ENCODE measurements at regions not wholly inside any gene's neighbourhood (a gene's known extent, or its start where the extent isn't known, plus 50 kb on each side); places are given as distances from the start of the nearest gene placed in this dataset.

DNA sequence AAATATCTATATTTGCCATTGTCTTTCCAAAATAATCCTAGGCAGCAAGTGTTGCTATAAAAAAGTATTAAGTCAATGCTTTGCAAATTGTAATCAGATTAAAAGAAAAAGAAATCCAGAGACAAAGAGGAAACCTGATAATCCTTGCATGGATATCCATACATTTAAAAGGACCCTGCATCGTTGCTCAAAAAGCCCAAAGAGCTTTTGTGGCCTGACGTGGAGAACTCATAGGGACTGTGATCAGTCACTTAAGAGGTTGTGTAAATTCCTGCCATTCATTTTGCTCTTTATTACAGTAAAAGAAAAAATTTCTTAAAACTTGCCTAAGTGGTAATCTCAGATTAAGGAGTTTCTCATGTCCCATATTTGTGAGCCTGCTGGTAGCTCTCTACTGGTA is 392.6 kb downstream of the C12orf75 start:
- Histone ChIP-seq H3K4me3 (ENCODE audit: low read depth, low read length) (no peak overlapping the region), H3K36me3 (ENCODE audit: control insufficient read depth, insufficient read depth, low read length) (no peaks in the 10 kb centered on the region), H3K27me3 (ENCODE audit: control insufficient read depth, insufficient read depth, low read length) (peaks cover 1% of the 10 kb centered on the region), H3K4me1 (ENCODE audit: control insufficient read depth, insufficient read depth, low read length, poor library complexity, severe bottlenecking) (no peaks in the 10 kb centered on the region), H3K27ac (ENCODE audit: insufficient read depth, low read length, poor library complexity, severe bottlenecking) (no peak overlapping the region), H3K9me3 (ENCODE audit: control insufficient read depth in 2 of 2, low read length in 2 of 2) (peaks cover 0 to 3% of the 10 kb centered on the region in 2 experiments)
- no peak overlapping the region for H3K27ac Mint-ChIP-seq
- peaks cover 10% of the 10 kb centered on the region for H3K27me3 Mint-ChIP-seq
- DNase-seq (no peak), ATAC-seq (ENCODE audit: low read depth in 2 of 2) (no peak)
- peaks cover 0 to 4% (median 0%) of the 10 kb centered on the region in 7 donors for H3K9me3 Mint-ChIP-seq
- H3K4me1 Mint-ChIP-seq, result no peaks in the 10 kb centered on the region
- H3K4me3 Mint-ChIP-seq, result no peak overlapping the region
- H3K36me3 Mint-ChIP-seq, result no peaks in the 10 kb centered on the region

DNA sequence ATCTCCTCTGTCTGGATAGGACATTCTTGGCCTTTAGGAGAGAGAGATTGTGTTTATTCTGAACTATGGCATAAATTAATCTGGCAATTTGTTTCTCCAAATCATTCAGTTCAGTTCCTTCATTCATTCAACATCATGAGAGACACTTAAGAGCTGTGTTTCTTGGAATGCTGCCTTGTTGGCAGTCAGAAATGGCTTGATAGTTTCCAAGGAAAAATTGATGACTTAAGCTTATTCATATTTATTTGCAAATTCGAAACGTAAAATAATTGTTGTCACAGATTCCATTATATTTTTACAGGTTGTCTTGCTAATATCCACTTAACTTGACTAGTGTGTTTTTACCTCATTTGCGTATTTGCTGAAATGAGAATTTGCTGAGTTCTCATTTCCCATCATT is 393.0 kb downstream of the C12orf75 start:
- H3K4me3 ChIP-seq (ENCODE audit: low read depth, low read length), result no peak overlapping the region
- H3K27ac ChIP-seq (ENCODE audit: insufficient read depth, low read length, poor library complexity, severe bottlenecking), result no peak overlapping the region
- ATAC-seq (ENCODE audit: low read depth in 2 of 2) (no peak), DNase-seq (no peak)
- no peaks in the 10 kb centered on the region for H3K36me3 ChIP-seq (ENCODE audit: control insufficient read depth, insufficient read depth, low read length)
- peaks cover 1% of the 10 kb centered on the region for H3K27me3 ChIP-seq (ENCODE audit: control insufficient read depth, insufficient read depth, low read length)
- peaks cover 10% of the 10 kb centered on the region for H3K27me3 Mint-ChIP-seq
- no peaks in the 10 kb centered on the region for H3K4me1 Mint-ChIP-seq
- no peak overlapping the region for H3K4me3 Mint-ChIP-seq
- no peaks in the 10 kb centered on the region for H3K4me1 ChIP-seq (ENCODE audit: control insufficient read depth, insufficient read depth, low read length, poor library complexity, severe bottlenecking)
- H3K9me3 Mint-ChIP-seq, result peaks cover 0 to 4% (median 0%) of the 10 kb centered on the region in 7 donors
- H3K27ac Mint-ChIP-seq, result no peak overlapping the region
- H3K9me3 ChIP-seq (ENCODE audit: control insufficient read depth in 2 of 2, low read length in 2 of 2), result peaks cover 0 to 3% of the 10 kb centered on the region in 2 experiments
- no peaks in the 10 kb centered on the region for H3K36me3 Mint-ChIP-seq

DNA sequence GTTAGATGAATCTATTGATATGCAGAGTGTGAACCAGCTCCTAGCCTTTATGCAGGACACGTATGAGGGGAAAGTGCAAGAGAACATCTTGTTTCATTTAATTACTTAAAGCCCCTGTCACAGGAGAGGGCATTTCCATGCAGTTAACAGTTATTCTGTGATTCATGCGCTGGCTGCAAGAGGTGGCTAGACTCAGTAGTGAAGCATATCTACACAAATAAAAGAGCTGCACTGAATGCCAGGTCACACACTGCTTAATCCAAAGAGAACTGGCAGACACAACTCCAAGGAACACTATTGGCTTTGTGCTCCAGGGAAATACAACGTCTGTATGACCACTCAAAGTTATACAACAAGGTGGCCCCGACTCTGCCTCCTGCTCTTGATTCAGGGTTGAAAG is 394.1 kb downstream of the C12orf75 start:
- H3K27me3 Mint-ChIP-seq, result peaks cover 10% of the 10 kb centered on the region
- H3K4me3 Mint-ChIP-seq, result no peak overlapping the region
- DNase-seq (no peak), ATAC-seq (ENCODE audit: low read depth in 2 of 2) (no peak)
- H3K4me1 ChIP-seq (ENCODE audit: control insufficient read depth, insufficient read depth, low read length, poor library complexity, severe bottlenecking), result no peaks in the 10 kb centered on the region
- H3K9me3 Mint-ChIP-seq, result peaks cover 0 to 4% (median 0%) of the 10 kb centered on the region in 7 donors
- no peak overlapping the region for H3K4me3 ChIP-seq (ENCODE audit: low read depth, low read length)
- H3K36me3 Mint-ChIP-seq, result no peaks in the 10 kb centered on the region
- no peaks in the 10 kb centered on the region for H3K4me1 Mint-ChIP-seq
- no peaks in the 10 kb centered on the region for H3K9me3 ChIP-seq (ENCODE audit: control insufficient read depth in 2 of 2, low read length in 2 of 2)
- H3K27me3 ChIP-seq (ENCODE audit: control insufficient read depth, insufficient read depth, low read length), result peaks cover 1% of the 10 kb centered on the region
- H3K36me3 ChIP-seq (ENCODE audit: control insufficient read depth, insufficient read depth, low read length), result no peaks in the 10 kb centered on the region
- H3K27ac ChIP-seq (ENCODE audit: insufficient read depth, low read length, poor library complexity, severe bottlenecking), result no peak overlapping the region
- no peak overlapping the region for H3K27ac Mint-ChIP-seq

DNA sequence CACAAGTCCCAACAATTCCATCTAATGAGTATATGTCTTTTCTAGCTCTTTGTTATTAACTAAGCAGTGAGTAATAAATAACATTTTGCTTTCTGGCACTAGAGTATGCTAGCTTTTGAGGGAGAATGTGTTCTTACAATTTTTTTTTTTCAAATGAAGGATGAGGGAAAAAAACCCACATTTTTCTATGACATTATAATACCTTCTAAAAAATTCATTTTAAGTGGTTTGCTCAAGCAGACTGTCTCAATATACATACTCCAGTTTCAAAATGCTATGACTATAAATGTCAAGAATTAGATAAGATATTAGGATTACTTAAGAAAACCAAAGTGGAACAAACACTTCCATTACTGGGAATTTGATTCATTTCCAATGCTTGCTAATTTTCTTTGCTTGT is 394.6 kb downstream of the C12orf75 start:
- H3K27ac ChIP-seq (ENCODE audit: insufficient read depth, low read length, poor library complexity, severe bottlenecking), result no peak overlapping the region
- no peaks in the 10 kb centered on the region for H3K4me1 ChIP-seq (ENCODE audit: control insufficient read depth, insufficient read depth, low read length, poor library complexity, severe bottlenecking)
- ATAC-seq (ENCODE audit: low read depth in 2 of 2) (no peak), DNase-seq (no peak)
- H3K9me3 ChIP-seq (ENCODE audit: control insufficient read depth in 2 of 2, low read length in 2 of 2), result no peaks in the 10 kb centered on the region
- peaks cover 1% of the 10 kb centered on the region for H3K27me3 ChIP-seq (ENCODE audit: control insufficient read depth, insufficient read depth, low read length)
- Mint-ChIP-seq H3K27ac (no peak overlapping the region), H3K4me3 (no peak overlapping the region), H3K4me1 (no peaks in the 10 kb centered on the region), H3K36me3 (no peaks in the 10 kb centered on the region), H3K9me3 (peaks cover 0 to 4% (median 0%) of the 10 kb centered on the region in 7 donors), H3K27me3 (peaks cover 6% of the 10 kb centered on the region)
- no peaks in the 10 kb centered on the region for H3K36me3 ChIP-seq (ENCODE audit: control insufficient read depth, insufficient read depth, low read length)
- no peak overlapping the region for H3K4me3 ChIP-seq (ENCODE audit: low read depth, low read length)

DNA sequence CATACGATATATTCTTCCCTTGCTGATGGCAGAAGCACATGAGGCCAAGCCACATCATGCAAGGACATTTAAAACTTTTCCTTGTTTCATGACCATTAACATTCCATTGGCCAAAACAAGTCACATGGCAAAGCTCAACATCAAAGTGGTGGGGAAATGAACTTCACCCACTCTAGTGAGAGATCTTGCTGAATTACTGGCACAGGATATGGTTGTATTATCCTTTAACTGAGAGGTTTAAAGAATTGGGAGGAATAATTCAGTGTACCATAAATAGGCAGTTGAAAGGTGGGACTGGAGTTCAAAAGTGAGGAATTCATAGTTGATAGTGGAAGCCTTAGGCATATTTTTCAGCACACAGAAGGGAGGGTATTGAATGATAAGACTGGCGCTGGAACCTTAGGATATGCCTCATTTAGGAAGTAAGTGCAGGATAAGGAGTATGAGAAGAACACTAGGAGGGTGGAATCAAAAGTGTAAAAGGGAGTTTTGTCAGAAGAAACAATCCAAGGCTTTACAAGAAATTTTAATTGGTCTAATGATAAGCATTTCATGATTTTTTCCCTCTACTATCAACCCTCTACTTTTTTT is 398.8 kb downstream of the C12orf75 start:
- no peak for ATAC-seq (ENCODE audit: low read depth in 2 of 2)
- H3K36me3 Mint-ChIP-seq, result no peaks in the 10 kb centered on the region

DNA sequence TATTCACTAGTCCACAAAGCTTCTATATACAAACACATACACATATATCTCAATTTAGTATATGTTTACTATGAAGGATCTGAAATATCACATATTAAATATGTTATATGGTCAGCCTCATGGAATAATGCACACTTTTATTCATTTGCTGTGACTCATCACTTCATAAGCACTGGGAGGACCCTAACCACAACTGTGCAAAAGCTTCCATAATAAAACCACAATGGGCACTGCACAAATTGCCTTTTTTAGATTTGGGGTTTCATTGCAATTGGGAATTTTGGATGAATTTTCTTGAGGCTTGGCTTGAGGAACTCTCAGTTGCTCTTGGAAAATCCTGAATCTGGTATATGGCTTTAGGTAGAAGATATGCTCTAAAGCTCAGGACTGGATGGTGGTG is 399.4 kb downstream of the C12orf75 start:
- peaks cover 14% of the 10 kb centered on the region for H3K27me3 Mint-ChIP-seq
- Histone ChIP-seq H3K9me3 (ENCODE audit: control insufficient read depth in 2 of 2, low read length in 2 of 2) (no peaks in the 10 kb centered on the region), H3K4me3 (ENCODE audit: low read depth, low read length) (no peak overlapping the region), H3K27me3 (ENCODE audit: control insufficient read depth, insufficient read depth, low read length) (peaks cover 1% of the 10 kb centered on the region), H3K27ac (ENCODE audit: insufficient read depth, low read length, poor library complexity, severe bottlenecking) (no peak overlapping the region), H3K4me1 (ENCODE audit: control insufficient read depth, insufficient read depth, low read length, poor library complexity, severe bottlenecking) (no peaks in the 10 kb centered on the region), H3K36me3 (ENCODE audit: control insufficient read depth, insufficient read depth, low read length) (no peaks in the 10 kb centered on the region)
- no peaks in the 10 kb centered on the region for H3K4me1 Mint-ChIP-seq
- no peak overlapping the region for H3K4me3 Mint-ChIP-seq
- peaks cover 0 to 3% (median 0%) of the 10 kb centered on the region in 7 donors for H3K9me3 Mint-ChIP-seq
- H3K27ac Mint-ChIP-seq, result no peak overlapping the region
- DNase-seq (no peak), ATAC-seq (ENCODE audit: low read depth in 2 of 2) (no peak)
- H3K36me3 Mint-ChIP-seq, result no peaks in the 10 kb centered on the region

More for the DNA sequence above, 398.8 kb downstream of the C12orf75 start:
- no peak for DNase-seq
- H3K4me3 ChIP-seq (ENCODE audit: low read depth, low read length), result no peak overlapping the region
- no peaks in the 10 kb centered on the region for H3K36me3 ChIP-seq (ENCODE audit: control insufficient read depth, insufficient read depth, low read length)
- H3K27me3 ChIP-seq (ENCODE audit: control insufficient read depth, insufficient read depth, low read length), result peaks cover 1% of the 10 kb centered on the region
- no peak overlapping the region for H3K27ac ChIP-seq (ENCODE audit: insufficient read depth, low read length, poor library complexity, severe bottlenecking)
- H3K9me3 ChIP-seq (ENCODE audit: control insufficient read depth in 2 of 2, low read length in 2 of 2), result no peaks in the 10 kb centered on the region
- Mint-ChIP-seq H3K9me3 (peaks cover 0 to 3% (median 0%) of the 10 kb centered on the region in 7 donors), H3K4me1 (no peaks in the 10 kb centered on the region), H3K27ac (no peak overlapping the region), H3K4me3 (no peak overlapping the region), H3K27me3 (peaks cover 14% of the 10 kb centered on the region)
- H3K4me1 ChIP-seq (ENCODE audit: control insufficient read depth, insufficient read depth, low read length, poor library complexity, severe bottlenecking), result no peaks in the 10 kb centered on the region

DNA sequence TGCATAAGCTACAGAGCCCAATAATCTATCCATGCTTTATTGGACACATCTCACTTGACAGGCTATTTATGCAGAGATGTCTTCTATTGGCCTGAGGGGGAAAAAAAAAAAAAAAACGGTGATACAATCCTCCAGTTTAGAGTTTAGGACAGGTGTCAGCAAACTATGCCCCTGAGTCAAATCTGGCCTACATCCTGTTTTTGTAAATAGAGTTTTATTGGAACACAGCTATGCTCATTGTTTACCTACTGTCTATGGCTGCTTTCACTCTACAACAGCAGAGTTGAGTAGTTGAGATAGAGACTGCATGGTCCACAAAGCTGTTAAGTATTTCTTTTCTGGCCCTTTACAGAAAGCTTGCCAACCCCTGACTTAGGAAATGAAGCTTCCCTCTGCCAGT is 403.1 kb downstream of the C12orf75 start:
- H3K27me3 Mint-ChIP-seq, result peaks cover 10% of the 10 kb centered on the region
- DNase-seq, result no peak
- H3K4me3 Mint-ChIP-seq, result no peak overlapping the region
- no peak overlapping the region for H3K27ac Mint-ChIP-seq
- Histone ChIP-seq H3K36me3 (ENCODE audit: control insufficient read depth, insufficient read depth, low read length) (no peaks in the 10 kb centered on the region), H3K4me3 (ENCODE audit: low read depth, low read length) (no peak overlapping the region), H3K4me1 (ENCODE audit: control insufficient read depth, insufficient read depth, low read length, poor library complexity, severe bottlenecking) (no peaks in the 10 kb centered on the region), H3K27me3 (ENCODE audit: control insufficient read depth, insufficient read depth, low read length) (no peaks in the 10 kb centered on the region), H3K9me3 (ENCODE audit: control insufficient read depth in 2 of 2, low read length in 2 of 2) (no peaks in the 10 kb centered on the region), H3K27ac (ENCODE audit: insufficient read depth, low read length, poor library complexity, severe bottlenecking) (no peak overlapping the region)
- H3K4me1 Mint-ChIP-seq, result no peaks in the 10 kb centered on the region
- no peak for ATAC-seq (ENCODE audit: low read depth in 2 of 2)
- no peaks in the 10 kb centered on the region for H3K36me3 Mint-ChIP-seq
- H3K9me3 Mint-ChIP-seq, result peaks cover 0 to 4% (median 0%) of the 10 kb centered on the region in 7 donors

DNA sequence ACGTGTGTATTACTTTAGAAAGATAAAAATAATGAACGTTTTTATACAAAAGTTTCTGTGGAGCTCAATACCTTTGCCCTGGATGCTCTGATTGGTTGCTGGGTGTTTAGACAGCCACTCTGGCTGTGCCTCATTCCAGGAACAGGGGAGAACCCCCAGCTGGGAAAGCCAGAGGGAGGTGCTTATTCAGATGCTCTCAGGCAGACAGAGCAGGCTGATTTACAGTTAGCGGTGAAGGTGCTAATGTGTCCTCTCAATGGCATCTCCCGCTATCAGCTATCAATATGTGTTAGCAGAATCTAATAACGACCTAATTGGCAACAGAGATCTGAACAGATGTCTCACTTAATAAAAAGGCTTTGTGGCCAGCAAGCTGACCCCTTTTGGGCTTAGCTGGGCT is 402.3 kb downstream of the NUAK1 start:
- Mint-ChIP-seq H3K27ac (no peak overlapping the region), H3K4me1 (no peaks in the 10 kb centered on the region), H3K4me3 (no peak overlapping the region), H3K27me3 (peaks cover 5% of the 10 kb centered on the region), H3K9me3 (peaks cover 0 to 4% (median 0%) of the 10 kb centered on the region in 7 donors), H3K36me3 (no peaks in the 10 kb centered on the region)
- Histone ChIP-seq H3K27ac (ENCODE audit: insufficient read depth, low read length, poor library complexity, severe bottlenecking) (no peak overlapping the region), H3K4me3 (ENCODE audit: low read depth, low read length) (no peak overlapping the region), H3K27me3 (ENCODE audit: control insufficient read depth, insufficient read depth, low read length) (no peaks in the 10 kb centered on the region), H3K36me3 (ENCODE audit: control insufficient read depth, insufficient read depth, low read length) (no peaks in the 10 kb centered on the region), H3K9me3 (ENCODE audit: control insufficient read depth in 2 of 2, low read length in 2 of 2) (no peaks in the 10 kb centered on the region), H3K4me1 (ENCODE audit: control insufficient read depth, insufficient read depth, low read length, poor library complexity, severe bottlenecking) (no peaks in the 10 kb centered on the region)
- DNase-seq, result no peak
- ATAC-seq (ENCODE audit: low read depth in 2 of 2), result no peak

All from CD4-positive, CD25-positive, alpha-beta regulatory T cell (primary cell).